ENCODE measurements at regions not wholly inside any gene's neighbourhood (a gene's known extent, or its start where the extent isn't known, plus 50 kb on each side); places are given as distances from the start of the nearest gene placed in this dataset.

GRCh38 chr20:22681591-22682248 lies 97.3 kb upstream of the FOXA2 start:
- H3K4me1 ChIP-seq (ENCODE audit: control insufficient read depth in 4 of 4, insufficient read depth in 4 of 4, low read length in 3 of 4), result peaks cover 0 to 4% (median 0%) of the 10 kb centered on the region in 4 donors
- 84% methylated on average over 4 of the region's 4 CpGs for WGBS
- DNase-seq (ENCODE audit: low spot score), result no peak
- no peak overlapping the region for H3K27ac ChIP-seq (ENCODE audit: low read depth in 1 of 2, low read length in 2 of 2)
- H3K36me3 ChIP-seq (ENCODE audit: control insufficient read depth in 4 of 4, insufficient read depth in 3 of 4, low read depth in 1 of 4, low read length in 3 of 4), result no peaks in the 10 kb centered on the region
- H3K27me3 ChIP-seq (ENCODE audit: control insufficient read depth in 4 of 4, insufficient read depth in 4 of 4, low read length in 3 of 4), result no peaks in the 10 kb centered on the region
- no peak overlapping the region for H3K4me3 ChIP-seq (ENCODE audit: low read depth in 1 of 3, low read length in 3 of 3)
- H3K9me3 ChIP-seq (ENCODE audit: control insufficient read depth in 4 of 4, low read length in 3 of 4), result peaks cover 0 to 6% (median 3%) of the 10 kb centered on the region in 4 donors
- TF ChIP-seq ZBTB33 (IDR thresholded peaks at IDR 0.05), result no peak
- TF ChIP-seq SP1 (IDR thresholded peaks at IDR 0.05), result no peak
- no peak for TF ChIP-seq HNF4A (conservative IDR thresholded peaks at IDR 0.05)
- TF ChIP-seq FOXA2 (IDR thresholded peaks at IDR 0.05), result no peak
- no peak for TF ChIP-seq NR2F2 (IDR thresholded peaks at IDR 0.05)
- no peak for TF ChIP-seq ATF3 (IDR thresholded peaks at IDR 0.05)
- no peak overlapping the region for H3K9ac ChIP-seq (ENCODE audit: low read depth in 1 of 2, low read length in 2 of 2)

DNA sequence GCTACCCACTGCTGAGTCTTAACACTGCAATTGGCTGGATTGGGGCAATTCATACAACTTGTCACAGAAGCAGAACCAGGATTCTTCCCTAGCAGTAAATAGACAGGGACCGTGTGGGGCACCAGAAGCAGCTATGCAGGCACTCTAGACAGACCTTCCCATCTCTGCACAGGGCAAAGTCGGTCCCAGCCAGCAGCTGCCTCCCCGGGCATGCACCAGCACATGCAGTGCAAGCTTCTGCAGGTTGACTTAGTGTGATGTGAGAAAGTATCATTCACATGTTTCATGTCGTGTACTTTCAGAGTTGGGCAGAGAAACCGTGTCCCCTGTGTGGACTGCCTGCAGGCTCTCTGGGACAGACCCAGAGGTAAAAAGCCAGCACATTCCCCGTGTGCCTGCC lies 98.0 kb upstream of the FOXA2 start:
- H3K27ac ChIP-seq (ENCODE audit: low read depth in 1 of 2, low read length in 2 of 2), result no peak overlapping the region
- WGBS, result 86% methylated on average over 6 of the region's 6 CpGs
- peaks cover 0 to 6% (median 3%) of the 10 kb centered on the region in 4 donors for H3K9me3 ChIP-seq (ENCODE audit: control insufficient read depth in 4 of 4, low read length in 3 of 4)
- peaks cover 0 to 4% (median 0%) of the 10 kb centered on the region in 4 donors for H3K4me1 ChIP-seq (ENCODE audit: control insufficient read depth in 4 of 4, insufficient read depth in 4 of 4, low read length in 3 of 4)
- no peaks in the 10 kb centered on the region for H3K27me3 ChIP-seq (ENCODE audit: control insufficient read depth in 4 of 4, insufficient read depth in 4 of 4, low read length in 3 of 4)
- no peak for DNase-seq (ENCODE audit: low spot score)
- no peaks in the 10 kb centered on the region for H3K36me3 ChIP-seq (ENCODE audit: control insufficient read depth in 4 of 4, insufficient read depth in 3 of 4, low read depth in 1 of 4, low read length in 3 of 4)
- no peak overlapping the region for H3K9ac ChIP-seq (ENCODE audit: low read depth in 1 of 2, low read length in 2 of 2)
- H3K4me3 ChIP-seq (ENCODE audit: low read depth in 1 of 3, low read length in 3 of 3), result no peak overlapping the region
- no peak for TF ChIP-seq FOXA1 (IDR thresholded peaks at IDR 0.05)
- TF ChIP-seq ATF3 (IDR thresholded peaks at IDR 0.05), result no peak
- no peak for TF ChIP-seq JUND (IDR thresholded peaks at IDR 0.05)
- no peak for TF ChIP-seq RAD21 (IDR thresholded peaks at IDR 0.05)
- no peak for TF ChIP-seq HNF4A (conservative IDR thresholded peaks at IDR 0.05)
- no peak for TF ChIP-seq FOXA2 (IDR thresholded peaks at IDR 0.05)
- TF ChIP-seq EGR1 (IDR thresholded peaks at IDR 0.05; ENCODE audit: low read depth in 2 of 2), result no peak
- no peak for TF ChIP-seq NR2F2 (IDR thresholded peaks at IDR 0.05)
- no peak for TF ChIP-seq TAF1 (conservative IDR thresholded peaks at IDR 0.05)
- no peak for TF ChIP-seq GABPA (IDR thresholded peaks at IDR 0.05 in 1 of 2, conservative IDR thresholded peaks at IDR 0.05 in 1 of 2)

GRCh38 chr20:22684072-22684762 lies 99.8 kb upstream of the FOXA2 start:
- H3K9me3 ChIP-seq (ENCODE audit: control insufficient read depth in 4 of 4, low read length in 3 of 4), result no peaks in the 10 kb centered on the region
- 34% methylated on average over 12 of the region's 12 CpGs for WGBS
- H3K4me1 ChIP-seq (ENCODE audit: control insufficient read depth in 4 of 4, insufficient read depth in 4 of 4, low read length in 3 of 4), result peaks cover 0 to 4% (median 0%) of the 10 kb centered on the region in 4 donors
- H3K27ac ChIP-seq (ENCODE audit: low read depth in 1 of 2, low read length in 2 of 2), result no peak overlapping the region
- no peaks in the 10 kb centered on the region for H3K27me3 ChIP-seq (ENCODE audit: control insufficient read depth in 4 of 4, insufficient read depth in 4 of 4, low read length in 3 of 4)
- H3K9ac ChIP-seq (ENCODE audit: low read depth in 1 of 2, low read length in 2 of 2), result no peak overlapping the region
- no peak overlapping the region for H3K4me3 ChIP-seq (ENCODE audit: low read depth in 1 of 3, low read length in 3 of 3)
- TF ChIP-seq, protein P1, sequence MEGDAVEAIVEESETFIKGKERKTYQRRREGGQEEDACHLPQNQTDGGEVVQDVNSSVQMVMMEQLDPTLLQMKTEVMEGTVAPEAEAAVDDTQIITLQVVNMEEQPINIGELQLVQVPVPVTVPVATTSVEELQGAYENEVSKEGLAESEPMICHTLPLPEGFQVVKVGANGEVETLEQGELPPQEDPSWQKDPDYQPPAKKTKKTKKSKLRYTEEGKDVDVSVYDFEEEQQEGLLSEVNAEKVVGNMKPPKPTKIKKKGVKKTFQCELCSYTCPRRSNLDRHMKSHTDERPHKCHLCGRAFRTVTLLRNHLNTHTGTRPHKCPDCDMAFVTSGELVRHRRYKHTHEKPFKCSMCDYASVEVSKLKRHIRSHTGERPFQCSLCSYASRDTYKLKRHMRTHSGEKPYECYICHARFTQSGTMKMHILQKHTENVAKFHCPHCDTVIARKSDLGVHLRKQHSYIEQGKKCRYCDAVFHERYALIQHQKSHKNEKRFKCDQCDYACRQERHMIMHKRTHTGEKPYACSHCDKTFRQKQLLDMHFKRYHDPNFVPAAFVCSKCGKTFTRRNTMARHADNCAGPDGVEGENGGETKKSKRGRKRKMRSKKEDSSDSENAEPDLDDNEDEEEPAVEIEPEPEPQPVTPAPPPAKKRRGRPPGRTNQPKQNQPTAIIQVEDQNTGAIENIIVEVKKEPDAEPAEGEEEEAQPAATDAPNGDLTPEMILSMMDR (IDR thresholded peaks at IDR 0.05; ENCODE audit: low read depth, low read length, missing input control), result peak; percentile 92
- TF ChIP-seq EGR1 (IDR thresholded peaks at IDR 0.05; ENCODE audit: low read depth in 2 of 2) (no peak), JUND (IDR thresholded peaks at IDR 0.05) (no peak), RAD21 (IDR thresholded peaks at IDR 0.05) (peak; percentile 98 to 99)
- H3K36me3 ChIP-seq (ENCODE audit: control insufficient read depth in 4 of 4, insufficient read depth in 3 of 4, low read depth in 1 of 4, low read length in 3 of 4), result no peaks in the 10 kb centered on the region
- DNase-seq (ENCODE audit: low spot score), result peak; percentile 46
